Esophagus muscularis mucosa (tissue), 3 donors: ENCODE measurements at regions not wholly inside any gene's neighbourhood (a gene's known extent, or its start where the extent isn't known, plus 50 kb on each side); places are given as distances from the start of the nearest gene placed in this dataset.

Experiments
- POLR2A ChIP-seq: fragments of 450-650 bp; IDR thresholded peaks from one replicate; pipeline ENCODE4 v1.6.1; 2017; ENCODE audit warnings: antibody characterized with exemption, moderate library complexity, mild to moderate bottlenecking, low read depth
- POLR2AphosphoS5 ChIP-seq, 2 donors: sonication (generic); formaldehyde crosslinking; IDR thresholded peaks; one replicate each; pipeline ENCODE4 v1.6.1; 2017; ENCODE audit warnings: antibody characterized with exemption in 2 of 2
- TF ChIP-seq, protein P1 (sequence below), 3 experiments: fragments of 200-600 bp in 2 of 3; fragments of 450-650 bp in 1 of 3; sonication (generic) in 2 of 3; IDR thresholded peaks; one replicate each; pipeline ENCODE4 v1.5.1; 2017 to 2019; ENCODE audit warnings: antibody characterized with exemption in 3 of 3, mild to moderate bottlenecking in 2 of 3, moderate library complexity in 1 of 3

DNA sequence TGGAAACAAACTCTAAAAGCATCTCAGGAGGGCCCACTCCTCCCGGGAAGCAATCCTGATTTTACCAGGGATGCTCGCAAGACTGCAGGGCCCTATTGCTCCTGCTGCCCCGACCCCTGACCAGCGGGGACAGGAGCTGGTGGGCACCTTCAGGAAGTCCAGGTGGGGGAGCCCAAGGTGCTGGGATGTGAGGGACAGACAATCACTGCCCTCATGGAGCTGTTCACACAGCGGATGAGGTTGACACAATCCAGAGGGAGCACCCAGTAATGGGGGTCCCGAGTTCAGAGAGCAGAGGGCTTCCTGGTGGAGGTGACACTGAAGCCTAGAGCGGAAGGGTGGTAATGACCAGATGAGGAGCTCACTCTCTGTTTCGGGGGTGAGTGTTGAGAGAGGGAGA lies 126.2 kb downstream of the FOXL1 start:
- TF ChIP-seq POLR2AphosphoS5 (IDR thresholded peaks at IDR 0.05) (no peak), POLR2A (no peak)
- TF ChIP-seq, protein P1, sequence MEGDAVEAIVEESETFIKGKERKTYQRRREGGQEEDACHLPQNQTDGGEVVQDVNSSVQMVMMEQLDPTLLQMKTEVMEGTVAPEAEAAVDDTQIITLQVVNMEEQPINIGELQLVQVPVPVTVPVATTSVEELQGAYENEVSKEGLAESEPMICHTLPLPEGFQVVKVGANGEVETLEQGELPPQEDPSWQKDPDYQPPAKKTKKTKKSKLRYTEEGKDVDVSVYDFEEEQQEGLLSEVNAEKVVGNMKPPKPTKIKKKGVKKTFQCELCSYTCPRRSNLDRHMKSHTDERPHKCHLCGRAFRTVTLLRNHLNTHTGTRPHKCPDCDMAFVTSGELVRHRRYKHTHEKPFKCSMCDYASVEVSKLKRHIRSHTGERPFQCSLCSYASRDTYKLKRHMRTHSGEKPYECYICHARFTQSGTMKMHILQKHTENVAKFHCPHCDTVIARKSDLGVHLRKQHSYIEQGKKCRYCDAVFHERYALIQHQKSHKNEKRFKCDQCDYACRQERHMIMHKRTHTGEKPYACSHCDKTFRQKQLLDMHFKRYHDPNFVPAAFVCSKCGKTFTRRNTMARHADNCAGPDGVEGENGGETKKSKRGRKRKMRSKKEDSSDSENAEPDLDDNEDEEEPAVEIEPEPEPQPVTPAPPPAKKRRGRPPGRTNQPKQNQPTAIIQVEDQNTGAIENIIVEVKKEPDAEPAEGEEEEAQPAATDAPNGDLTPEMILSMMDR (IDR thresholded peaks at IDR 0.05): no peak
